ENCODE measurements at regions not wholly inside any gene's neighbourhood (a gene's known extent, or its start where the extent isn't known, plus 50 kb on each side); places are given as distances from the start of the nearest gene placed in this dataset.
A peak's percentile ranks its signal among the peaks of the same experiment; 100 is the strongest.
"Not testable (repeated sequence)": the region's sequence is repeated elsewhere in the genome, so short reads cannot be mapped to it uniquely, and the experiment has no call there.

DNA sequence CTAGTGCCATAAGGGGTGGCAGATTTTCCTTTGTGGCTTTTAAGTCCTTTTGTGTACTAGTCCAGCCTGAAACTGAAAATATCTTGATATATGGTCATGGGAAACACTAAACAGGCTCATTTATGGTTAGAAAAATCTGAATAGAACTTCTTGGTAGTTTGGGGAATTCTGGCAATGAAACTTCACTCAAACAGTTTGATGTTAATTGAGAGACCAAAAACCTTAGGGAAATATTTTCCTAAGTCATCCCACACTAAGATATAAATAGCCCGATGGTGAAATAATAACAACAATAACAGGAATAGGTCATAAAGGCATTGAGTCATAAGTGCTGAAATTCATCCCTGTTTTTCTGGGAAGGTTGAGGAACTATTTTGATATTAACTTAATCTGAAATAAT lies 146.2 kb upstream of the SMLR1 start:
- no peak for DNase-seq
- H3K27ac ChIP-seq, result no peak overlapping the region

DNA sequence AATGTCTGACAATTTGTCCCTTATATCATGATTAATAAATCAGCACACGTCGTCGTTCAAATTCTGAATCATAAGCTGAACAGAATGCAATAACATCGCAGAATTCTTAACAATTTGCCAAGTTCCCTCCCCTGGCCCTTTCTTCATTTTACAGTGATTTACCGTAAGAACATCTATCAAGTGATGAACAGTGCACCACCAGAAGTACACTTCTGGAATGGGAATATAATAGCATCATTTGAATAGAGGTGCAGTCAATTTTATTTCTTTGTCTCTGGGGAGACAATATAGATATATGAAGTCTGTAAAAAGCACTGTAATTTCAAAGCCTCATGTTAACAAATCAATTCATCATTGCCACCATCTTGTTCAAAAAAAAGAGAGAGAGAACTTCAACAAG lies 145.1 kb upstream of the SMLR1 start:
- Histone ChIP-seq H3K36me3 (no peaks in the 10 kb centered on the region), H3K27me3 (no peaks in the 10 kb centered on the region), H3K9me3 (replicated peaks) (no peaks in the 10 kb centered on the region), H3K27ac (no peak overlapping the region), H3K4me1 (0 out of 2 replicates have a peak, but pooled peaks cover 5% of the 10 kb centered on the region), H3K4me3 (no peak overlapping the region)
- no peak for DNase-seq

More for the DNA sequence above, 146.2 kb upstream of the SMLR1 start:
- H3K9me3 ChIP-seq (replicated peaks), result no peaks in the 10 kb centered on the region
- no peaks in the 10 kb centered on the region for H3K27me3 ChIP-seq
- H3K4me3 ChIP-seq, result no peak overlapping the region
- no peaks in the 10 kb centered on the region for H3K36me3 ChIP-seq
- peaks cover 11% of the 10 kb centered on the region for H3K4me1 ChIP-seq

DNA sequence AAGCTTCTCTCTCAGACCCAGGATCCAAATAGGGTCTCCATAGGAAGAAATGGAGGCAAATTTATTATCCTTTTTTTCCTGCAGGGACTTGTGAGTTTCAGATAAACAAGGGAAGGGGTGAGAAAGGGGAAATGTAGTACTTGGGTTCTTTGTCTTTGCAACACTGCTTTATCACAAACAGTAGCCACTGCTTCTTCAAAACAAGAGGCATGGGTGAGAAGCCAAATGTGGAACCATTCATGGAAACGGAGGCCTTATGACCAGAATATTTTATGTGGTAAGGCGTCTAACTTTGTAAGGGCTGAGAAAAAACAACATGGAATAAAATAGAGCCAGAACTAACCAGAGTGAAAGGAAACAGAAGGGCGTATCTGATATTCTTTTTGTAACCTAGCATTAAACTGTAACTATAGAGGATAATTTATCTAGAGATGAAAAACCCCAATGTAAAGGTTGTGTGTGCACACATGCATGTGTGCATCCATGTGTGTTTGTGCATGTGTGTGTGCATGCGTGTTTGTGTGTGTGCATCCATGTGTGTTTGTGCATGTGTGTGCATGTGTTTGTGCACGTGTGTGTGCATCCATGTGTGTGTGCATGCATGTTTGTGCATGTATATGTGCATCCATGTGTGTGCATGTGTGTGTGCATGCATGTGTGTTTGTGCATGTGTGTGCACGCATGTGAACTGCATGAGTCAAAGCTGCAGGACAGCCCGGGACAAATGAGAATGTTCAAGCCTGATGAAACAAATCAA lies 143.3 kb upstream of the SMLR1 start:
- 0 out of 2 replicates have a peak, but pooled peaks cover 5% of the 10 kb centered on the region for H3K4me1 ChIP-seq
- H3K36me3 ChIP-seq, result no peaks in the 10 kb centered on the region
- no peak overlapping the region for H3K27ac ChIP-seq
- no peak for DNase-seq
- H3K9me3 ChIP-seq (replicated peaks), result no peaks in the 10 kb centered on the region
- H3K4me3 ChIP-seq, result no peak overlapping the region
- H3K27me3 ChIP-seq, result no peaks in the 10 kb centered on the region

DNA sequence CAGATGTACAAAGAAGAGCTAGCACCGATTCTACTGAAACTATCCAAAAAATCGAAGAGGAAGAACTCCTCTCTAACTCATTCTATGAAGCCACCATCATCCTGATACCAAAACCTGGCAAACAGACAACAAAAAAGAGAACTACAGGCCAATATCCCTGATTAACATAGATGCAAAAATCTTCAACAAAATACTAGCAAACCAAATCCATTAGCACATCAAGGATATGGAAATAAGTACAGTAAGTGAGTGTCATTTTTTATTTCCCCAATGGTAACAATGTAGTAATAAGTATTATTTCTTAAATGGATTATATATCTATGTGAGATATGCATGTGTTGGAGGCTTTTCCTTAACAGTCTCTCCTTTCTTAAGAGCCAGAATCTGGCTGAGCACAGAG lies 134.5 kb upstream of the SMLR1 start:
- Histone ChIP-seq H3K27ac (no peak overlapping the region), H3K4me3 (no peak overlapping the region), H3K36me3 (no peaks in the 10 kb centered on the region), H3K9me3 (replicated peaks) (no peaks in the 10 kb centered on the region), H3K27me3 (no peaks in the 10 kb centered on the region), H3K4me1 (no peaks in the 10 kb centered on the region)
- no peak for DNase-seq

DNA sequence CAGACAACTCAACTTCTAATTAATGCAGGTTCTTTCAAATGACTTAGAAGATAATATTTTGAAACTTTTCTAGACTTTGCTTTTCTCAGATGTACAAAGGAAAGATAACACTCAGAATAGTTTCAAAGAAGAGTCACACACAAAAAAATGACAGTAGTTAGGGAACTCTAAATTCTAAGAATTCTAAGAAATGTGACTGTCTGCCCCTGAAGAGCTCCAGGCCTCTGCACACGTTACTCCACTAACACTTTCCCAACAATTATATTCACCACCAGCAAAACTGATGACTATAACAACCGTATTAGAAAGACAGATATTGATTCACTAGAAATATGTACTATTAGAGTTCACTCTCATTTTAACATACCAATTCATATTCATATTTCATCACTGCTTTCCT lies 133.3 kb upstream of the SMLR1 start:
- no peaks in the 10 kb centered on the region for H3K36me3 ChIP-seq
- H3K9me3 ChIP-seq (replicated peaks), result no peaks in the 10 kb centered on the region
- H3K27me3 ChIP-seq, result no peaks in the 10 kb centered on the region
- H3K27ac ChIP-seq, result no peak overlapping the region
- H3K4me3 ChIP-seq, result no peak overlapping the region
- H3K4me1 ChIP-seq, result no peaks in the 10 kb centered on the region
- DNase-seq, result no peak

DNA sequence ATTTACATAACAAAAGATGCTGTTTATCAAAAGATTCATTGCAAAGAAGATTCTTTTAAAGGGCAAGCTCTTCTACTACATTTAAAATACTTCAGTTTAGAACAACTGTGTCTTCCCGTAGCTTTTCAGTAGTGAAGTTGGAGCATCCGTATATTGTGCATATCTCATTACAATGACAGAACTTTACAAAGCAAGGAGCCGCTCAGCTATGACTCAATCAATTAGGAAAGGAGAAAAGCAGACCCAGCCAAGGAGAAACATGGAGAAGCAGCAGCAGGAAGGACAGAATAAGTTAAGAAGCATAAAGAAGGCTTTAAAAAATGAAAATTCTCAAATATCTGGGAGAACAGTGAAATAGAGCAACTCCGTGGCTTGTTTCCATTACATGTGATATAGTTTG lies 132.6 kb upstream of the SMLR1 start:
- Histone ChIP-seq H3K4me1 (no peaks in the 10 kb centered on the region), H3K9me3 (replicated peaks) (no peaks in the 10 kb centered on the region), H3K36me3 (no peaks in the 10 kb centered on the region), H3K27me3 (no peaks in the 10 kb centered on the region), H3K4me3 (no peak overlapping the region), H3K27ac (no peak overlapping the region)
- DNase-seq, result no peak

DNA sequence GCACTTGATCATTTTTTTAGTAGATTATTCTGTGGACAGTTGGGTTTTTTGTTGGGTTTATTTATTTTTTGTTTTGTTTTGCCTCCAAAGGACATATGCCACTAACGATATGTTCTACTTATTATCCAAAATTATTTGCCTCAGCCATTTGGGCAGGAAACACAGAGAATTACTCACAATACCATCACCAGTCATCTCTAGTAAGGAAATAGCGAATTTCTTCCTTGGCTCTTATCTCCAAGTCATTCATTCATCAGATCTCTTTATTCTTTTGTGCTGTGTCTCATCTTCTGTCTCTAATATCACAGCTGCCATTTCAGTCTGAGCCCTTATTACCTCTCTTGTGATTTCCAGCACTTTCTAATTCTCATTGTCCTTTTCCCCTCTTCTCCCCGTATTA lies 130.4 kb upstream of the SMLR1 start:
- H3K9me3 ChIP-seq (replicated peaks), result no peaks in the 10 kb centered on the region
- no peak for DNase-seq
- no peak overlapping the region for H3K27ac ChIP-seq
- H3K27me3 ChIP-seq, result no peaks in the 10 kb centered on the region
- no peaks in the 10 kb centered on the region for H3K36me3 ChIP-seq
- H3K4me3 ChIP-seq, result no peak overlapping the region
- no peaks in the 10 kb centered on the region for H3K4me1 ChIP-seq

DNA sequence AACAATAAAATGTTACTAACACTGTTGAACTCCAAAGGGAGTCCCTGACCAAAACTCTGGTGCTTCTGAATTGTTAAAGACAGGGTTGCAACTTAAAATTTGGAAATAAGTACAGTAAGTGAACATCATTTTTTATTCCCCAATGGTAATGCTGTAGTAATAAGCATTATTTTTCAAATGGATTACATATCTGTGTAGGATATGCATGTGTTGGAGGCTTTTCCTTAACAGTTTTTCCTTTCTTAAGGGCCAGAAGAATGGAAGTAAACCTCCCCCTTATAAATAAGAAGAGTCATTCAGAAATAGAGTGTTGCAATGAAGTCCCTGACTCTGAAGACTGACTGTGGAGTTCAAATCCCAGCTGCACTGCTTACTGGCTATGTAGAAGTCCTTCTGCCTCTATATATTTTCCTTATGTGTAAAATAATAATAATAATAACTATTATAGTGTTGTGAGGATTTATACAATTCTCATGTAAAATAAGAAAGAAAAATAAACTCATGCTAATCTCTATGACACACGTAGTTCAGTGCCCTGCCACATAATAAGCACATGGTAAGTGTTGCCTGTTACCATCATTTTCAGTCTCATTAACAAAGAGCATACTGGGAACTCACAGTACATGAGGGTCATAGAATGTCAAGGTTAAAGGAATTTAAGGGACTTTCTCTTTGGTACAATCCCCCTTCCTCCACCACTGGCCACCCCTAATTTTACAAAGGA lies 129.8 kb upstream of the SMLR1 start:
- no peaks in the 10 kb centered on the region for H3K4me1 ChIP-seq
- H3K27me3 ChIP-seq, result no peaks in the 10 kb centered on the region
- no peak overlapping the region for H3K27ac ChIP-seq
- H3K36me3 ChIP-seq, result no peaks in the 10 kb centered on the region
- no peaks in the 10 kb centered on the region for H3K9me3 ChIP-seq (replicated peaks)
- H3K4me3 ChIP-seq, result no peak overlapping the region
- DNase-seq, result no peak

DNA sequence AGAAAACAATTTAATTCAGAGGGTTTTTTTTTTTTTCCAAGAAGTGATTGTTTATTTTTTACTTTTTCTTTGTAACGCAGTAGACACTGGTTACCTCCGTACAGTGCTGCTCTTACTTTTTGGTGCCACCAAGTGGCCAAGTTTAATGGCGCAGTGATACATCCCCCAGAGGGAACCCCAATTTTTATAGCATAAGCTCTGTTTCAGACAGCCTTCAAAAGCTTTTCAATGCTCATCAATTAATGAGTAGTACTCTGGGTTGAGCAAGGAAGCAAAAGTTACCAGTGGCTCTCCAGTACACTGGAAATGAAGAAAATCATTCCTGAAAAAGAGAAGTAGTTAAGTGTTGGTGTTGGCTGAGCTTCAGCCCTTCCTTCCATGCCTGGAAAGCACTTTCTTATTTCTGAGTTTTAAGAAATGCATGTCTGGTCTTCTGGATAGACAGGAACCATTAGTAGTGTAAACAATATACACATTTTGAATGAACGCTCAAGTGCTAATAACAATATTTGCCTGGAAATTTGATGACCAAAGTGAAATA lies 129.1 kb upstream of the SMLR1 start:
- Histone ChIP-seq H3K4me3 (no peak overlapping the region), H3K4me1 (no peaks in the 10 kb centered on the region), H3K27me3 (no peaks in the 10 kb centered on the region), H3K27ac (no peak overlapping the region), H3K36me3 (no peaks in the 10 kb centered on the region), H3K9me3 (replicated peaks) (no peaks in the 10 kb centered on the region)
- peak; percentile 43 to 75 for DNase-seq

DNA sequence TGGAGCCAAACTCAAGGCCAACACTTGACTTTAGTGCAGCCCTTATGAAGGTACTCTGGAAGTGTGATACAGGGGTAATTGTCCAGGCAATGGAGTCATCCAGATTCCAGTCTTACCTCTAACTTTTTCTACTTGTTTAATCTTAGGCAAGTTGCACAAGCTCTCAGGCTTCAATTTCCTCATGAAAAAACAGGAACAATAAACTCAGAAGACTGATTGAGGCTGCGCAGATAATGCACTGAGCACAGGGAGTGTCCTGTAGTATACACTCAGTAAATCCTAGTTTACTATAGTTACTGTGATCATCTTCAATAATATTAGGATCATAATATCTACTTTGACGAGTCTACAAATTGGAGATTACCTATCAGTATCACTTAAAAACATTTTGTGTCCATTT lies 127.5 kb upstream of the SMLR1 start:
- no peaks in the 10 kb centered on the region for H3K27me3 ChIP-seq
- H3K4me1 ChIP-seq, result no peaks in the 10 kb centered on the region
- H3K4me3 ChIP-seq, result no peak overlapping the region
- no peaks in the 10 kb centered on the region for H3K9me3 ChIP-seq (replicated peaks)
- no peak for DNase-seq
- no peaks in the 10 kb centered on the region for H3K36me3 ChIP-seq
- no peak overlapping the region for H3K27ac ChIP-seq

DNA sequence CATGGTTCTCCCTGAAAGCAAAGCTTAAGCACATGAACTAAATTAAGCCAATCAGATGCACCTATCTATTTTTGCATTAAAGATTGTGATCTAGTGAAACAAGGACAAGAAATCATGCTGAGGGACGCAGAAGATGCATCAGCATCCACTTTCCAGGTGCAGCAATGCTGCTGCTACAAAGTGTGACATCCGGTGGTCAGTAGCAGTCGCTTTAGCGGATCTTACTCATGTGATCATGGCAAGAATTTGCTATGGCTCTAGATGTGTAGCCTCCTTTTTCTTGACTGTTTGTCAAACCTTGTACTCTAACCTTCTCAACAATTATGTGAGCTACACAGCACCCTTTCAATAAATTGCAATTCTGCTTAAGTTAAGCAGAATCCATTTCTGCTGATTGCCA lies 126.8 kb upstream of the SMLR1 start:
- DNase-seq, result no peak
- Histone ChIP-seq H3K36me3 (no peaks in the 10 kb centered on the region), H3K27ac (no peak overlapping the region), H3K4me1 (no peaks in the 10 kb centered on the region), H3K27me3 (no peaks in the 10 kb centered on the region), H3K9me3 (replicated peaks) (no peaks in the 10 kb centered on the region), H3K4me3 (no peak overlapping the region)

DNA sequence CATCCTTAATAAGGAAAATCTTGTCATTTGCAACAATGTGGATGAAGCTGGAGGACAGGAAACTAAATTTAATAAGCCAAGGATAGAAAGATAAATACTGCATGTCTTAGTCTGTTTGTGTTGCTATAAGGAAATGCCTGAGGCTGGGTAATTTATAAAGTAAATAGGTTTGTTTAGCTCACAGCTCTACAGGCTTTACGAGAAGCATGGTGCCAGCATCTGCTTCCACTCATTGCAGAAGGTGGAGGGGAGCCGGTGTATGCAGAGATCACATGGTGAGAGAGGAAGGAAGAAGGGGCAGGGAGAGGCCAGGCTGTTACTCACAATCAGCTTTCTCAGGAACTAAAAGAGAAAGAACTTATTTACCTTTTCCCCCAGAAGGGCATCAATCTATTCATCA lies 118.9 kb upstream of the SMLR1 start:
- H3K27me3 ChIP-seq, result no peaks in the 10 kb centered on the region
- H3K4me1 ChIP-seq, result peaks cover 13% of the 10 kb centered on the region
- no peak overlapping the region for H3K4me3 ChIP-seq
- no peak overlapping the region for H3K27ac ChIP-seq
- no peaks in the 10 kb centered on the region for H3K9me3 ChIP-seq (replicated peaks)
- peak; percentile 10 to 26 for DNase-seq
- H3K36me3 ChIP-seq, result no peaks in the 10 kb centered on the region

DNA sequence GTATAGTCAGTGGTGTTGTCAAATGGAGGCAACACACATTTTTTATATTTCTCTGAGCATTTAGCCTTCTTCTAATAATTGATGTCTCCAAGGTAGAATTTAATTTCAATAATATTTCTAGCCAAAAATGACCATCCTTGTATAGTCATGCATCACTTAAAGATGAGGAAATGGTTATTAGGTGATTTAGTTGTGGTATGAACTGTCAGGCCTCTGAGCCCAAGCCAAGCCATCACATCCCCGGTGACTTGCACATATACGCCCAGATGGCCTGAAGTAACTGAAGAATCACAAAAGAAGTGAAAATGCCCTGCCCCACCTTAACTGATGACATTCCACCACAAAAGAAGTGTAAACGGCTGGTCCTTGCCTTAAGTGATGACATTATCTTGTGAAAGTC lies 115.6 kb upstream of the SMLR1 start:
- H3K4me1 ChIP-seq, result peaks cover 23% of the 10 kb centered on the region
- H3K27me3 ChIP-seq; H3K9me3 ChIP-seq (replicated peaks); H3K4me3 ChIP-seq; DNase-seq; H3K36me3 ChIP-seq: not testable (repeated sequence)
- peak overlapping the region; percentile 78; the same call in 1 of the 2 replicates for H3K27ac ChIP-seq

DNA sequence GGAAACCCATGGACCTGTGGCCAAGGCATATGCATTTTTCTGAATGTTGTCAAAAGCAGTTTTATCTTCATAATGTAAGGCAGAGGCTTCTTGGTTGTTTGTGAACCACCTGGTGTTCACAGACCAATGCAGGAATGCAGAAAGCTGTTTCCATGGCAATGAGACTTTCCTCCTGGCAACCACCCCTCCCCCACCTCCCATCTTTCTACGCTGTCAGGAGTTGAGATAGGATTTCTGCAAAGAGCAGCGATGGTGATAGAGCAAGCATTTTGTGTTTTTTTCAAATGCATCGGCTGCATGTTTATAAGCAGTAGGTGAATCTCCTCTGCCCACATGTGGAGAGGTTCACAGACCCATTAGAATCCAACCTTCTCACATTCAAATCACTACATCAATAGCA lies 114.1 kb upstream of the SMLR1 start:
- Histone ChIP-seq H3K9me3 (replicated peaks) (no peaks in the 10 kb centered on the region), H3K36me3 (no peaks in the 10 kb centered on the region), H3K4me1 (peaks cover 23% of the 10 kb centered on the region), H3K27me3 (no peaks in the 10 kb centered on the region), H3K27ac (peak overlapping the region; percentile 78), H3K4me3 (no peak overlapping the region)
- peak; percentile 75 to 84 for DNase-seq

DNA sequence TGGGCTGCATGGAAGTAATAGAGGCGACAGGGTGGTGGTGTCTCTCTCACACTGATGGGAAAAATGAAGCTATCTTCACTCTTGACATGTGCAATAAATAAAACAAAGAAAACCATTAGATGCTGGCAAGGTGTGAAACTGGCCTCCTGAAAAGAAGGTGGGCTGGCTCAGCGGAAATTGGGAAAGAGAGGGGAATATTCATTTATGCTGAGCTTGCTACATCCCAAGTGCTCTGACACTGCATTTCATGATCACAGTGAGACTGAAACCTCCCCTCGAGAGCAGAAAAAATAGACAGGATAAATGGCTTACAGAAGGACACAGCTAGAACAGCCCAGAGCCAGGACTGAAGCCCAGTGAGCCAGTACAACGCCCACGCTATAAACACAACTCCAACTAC lies 112.1 kb upstream of the SMLR1 start:
- Histone ChIP-seq H3K9me3 (replicated peaks) (no peaks in the 10 kb centered on the region), H3K36me3 (no peaks in the 10 kb centered on the region)

More for the DNA sequence above, 112.1 kb upstream of the SMLR1 start:
- peaks cover 23% of the 10 kb centered on the region for H3K4me1 ChIP-seq
- H3K27ac ChIP-seq, result no peak overlapping the region
- no peak overlapping the region for H3K4me3 ChIP-seq
- no peak for DNase-seq
- no peaks in the 10 kb centered on the region for H3K27me3 ChIP-seq
